GOT3 (cell line): ENCODE measurements at regions not wholly inside any gene's neighbourhood (a gene's known extent, or its start where the extent isn't known, plus 50 kb on each side); places are given as distances from the start of the nearest gene placed in this dataset.
"Not testable (repeated sequence)": the region's sequence is repeated elsewhere in the genome, so short reads cannot be mapped to it uniquely, and the experiment has no call there.

Experiments used
- DNase-seq: peaks from one replicate; lab custom pipeline; 2025; ENCODE audit warnings: mixed read lengths; lab: John Stamatoyannopoulos, UW

DNA sequence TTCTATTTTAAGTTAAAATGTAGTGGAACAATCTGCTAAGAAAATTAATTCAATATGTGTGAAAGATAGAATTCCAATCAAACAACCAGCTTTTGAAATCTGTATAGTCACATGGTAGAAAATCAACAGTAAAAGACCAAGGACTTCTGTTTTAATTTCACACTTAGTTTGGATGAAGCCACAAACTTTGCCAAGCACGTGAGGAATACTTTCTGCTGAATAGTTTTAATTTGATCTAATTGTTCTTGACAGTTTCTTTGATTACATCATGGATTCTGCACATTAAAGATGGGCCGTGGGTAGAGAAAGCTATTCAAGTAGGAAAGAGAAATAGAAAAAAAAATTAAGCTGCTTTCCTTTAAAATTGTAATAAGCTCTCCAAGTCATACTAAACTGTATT, 137.9 kb upstream of the FAM241A start:
- no peak for DNase-seq

DNA sequence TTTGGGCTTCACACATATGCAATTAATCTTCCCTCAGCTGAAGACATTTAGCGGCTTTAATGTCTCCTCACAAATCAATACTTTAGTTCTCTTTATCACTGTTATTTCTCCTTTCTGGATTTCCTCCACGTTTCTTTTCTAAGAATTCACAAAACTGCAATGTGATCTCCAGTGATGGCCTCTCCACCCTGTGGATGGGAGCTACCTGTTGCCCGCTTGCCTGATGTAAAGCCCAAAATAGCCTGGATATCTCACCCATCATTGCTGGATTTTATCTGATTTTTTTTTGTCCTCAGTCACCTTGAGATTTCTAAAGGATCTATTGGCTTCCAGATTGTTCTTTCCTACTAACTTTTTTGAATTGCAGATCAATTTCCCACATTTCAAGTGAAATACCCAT, 129.3 kb upstream of the FAM241A start:
- DNase-seq = no peak

DNA sequence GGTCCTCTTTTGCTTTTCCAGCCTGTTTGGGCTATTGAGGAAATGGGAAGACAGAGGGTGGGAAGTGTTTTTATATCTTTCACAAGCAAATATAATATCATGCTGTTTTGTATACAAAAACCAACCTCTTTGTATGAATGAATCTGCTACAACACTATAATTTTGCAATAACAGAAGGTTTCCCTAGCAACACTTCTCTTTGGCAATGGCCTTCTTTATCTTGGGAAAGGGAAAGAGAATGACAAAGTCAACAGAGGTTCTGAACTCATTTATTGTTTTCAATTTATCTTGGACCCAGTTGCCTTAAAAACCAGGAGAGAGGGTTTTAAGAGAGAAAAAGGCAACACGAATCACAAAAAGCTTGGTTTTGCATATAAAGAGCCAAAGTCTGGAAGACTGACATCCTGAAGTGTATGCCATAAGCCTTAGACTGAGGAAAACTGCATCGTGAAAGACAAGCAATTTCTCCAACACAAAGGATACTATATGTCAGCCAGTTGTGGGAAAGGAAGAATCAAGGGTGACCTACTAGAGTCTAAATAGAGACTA, 121.8 kb upstream of the FAM241A start:
- no peak for DNase-seq

- no peak for DNase-seq
Measured at GRCh38 chr4:112026058-112026457, 119.2 kb upstream of the FAM241A start.

DNA sequence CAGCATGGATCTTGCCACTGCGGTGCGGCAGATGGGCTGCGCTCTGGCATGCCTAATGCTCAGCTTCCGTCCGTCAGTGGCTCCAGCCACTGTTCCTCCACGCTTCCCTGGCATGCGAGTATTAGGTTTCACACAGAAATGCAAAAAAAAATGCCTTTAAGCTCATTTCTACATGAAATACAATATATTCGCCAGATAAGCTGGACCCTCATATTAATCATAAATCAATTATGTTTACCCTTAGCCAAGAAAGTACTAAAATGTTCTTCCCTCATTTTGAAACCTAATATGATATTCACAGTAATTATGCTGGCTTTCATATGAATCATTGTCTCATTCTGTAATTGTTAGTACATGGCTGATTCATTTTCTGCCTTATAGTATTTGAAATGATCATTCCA, 115.5 kb upstream of the FAM241A start:
- DNase-seq = no peak

GRCh38 chr4:112031712-112032328, 113.4 kb upstream of the FAM241A start:
- no peak for DNase-seq

GRCh38 chr4:112036886-112037285, 108.4 kb upstream of the FAM241A start:
- DNase-seq = no peak

- no peak for DNase-seq
Measured at GRCh38 chr4:112038861-112039260, 106.4 kb upstream of the FAM241A start.

GRCh38 chr4:112049119-112049518, 96.1 kb upstream of the FAM241A start:
- DNase-seq = not testable (repeated sequence)

- no peak for DNase-seq
Measured at GRCh38 chr4:112053825-112054350, 91.4 kb upstream of the FAM241A start.

- no peak for DNase-seq
Measured at GRCh38 chr4:112055100-112055499, 90.2 kb upstream of the FAM241A start.

DNA sequence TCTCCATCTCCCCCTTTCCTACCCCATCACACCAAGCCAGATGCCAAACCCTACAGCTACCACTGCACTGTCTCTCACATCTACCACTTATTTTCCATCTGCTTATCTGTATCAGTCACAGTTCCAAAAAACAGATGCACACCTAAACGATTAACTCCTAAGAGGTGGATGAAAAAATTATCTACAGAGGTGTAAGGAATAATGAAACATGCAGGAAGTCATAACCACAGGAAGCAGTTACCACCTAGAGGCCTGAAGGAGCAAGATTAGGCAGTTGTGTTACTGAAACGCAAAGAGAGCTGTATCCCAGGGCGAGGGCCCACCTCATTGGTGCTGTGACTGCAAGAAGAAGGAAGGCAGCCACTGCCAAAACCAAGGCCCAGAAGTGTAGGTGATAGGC, 87.8 kb upstream of the FAM241A start:
- no peak for DNase-seq

GRCh38 chr4:112058433-112058832, 86.8 kb upstream of the FAM241A start:
- no peak for DNase-seq

DNA sequence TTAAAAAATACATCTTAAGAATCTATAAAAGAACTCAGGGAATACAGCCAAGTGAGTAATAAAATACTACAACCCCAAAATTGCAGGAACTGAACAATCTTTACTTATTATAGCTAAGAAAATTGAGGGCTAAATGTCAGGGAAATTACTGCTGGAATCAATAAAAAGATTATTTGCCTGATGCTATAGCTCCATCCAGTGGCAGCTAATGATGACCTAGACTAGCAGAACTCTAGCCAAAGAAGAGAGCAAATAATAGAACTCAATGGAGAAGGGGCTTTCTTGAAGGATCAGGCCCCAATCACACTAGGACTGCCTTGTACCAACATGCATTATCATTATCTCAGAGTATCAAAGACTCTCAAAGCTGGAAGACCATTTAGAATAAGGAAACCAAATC, 85.0 kb upstream of the FAM241A start:
- no peak for DNase-seq

DNA sequence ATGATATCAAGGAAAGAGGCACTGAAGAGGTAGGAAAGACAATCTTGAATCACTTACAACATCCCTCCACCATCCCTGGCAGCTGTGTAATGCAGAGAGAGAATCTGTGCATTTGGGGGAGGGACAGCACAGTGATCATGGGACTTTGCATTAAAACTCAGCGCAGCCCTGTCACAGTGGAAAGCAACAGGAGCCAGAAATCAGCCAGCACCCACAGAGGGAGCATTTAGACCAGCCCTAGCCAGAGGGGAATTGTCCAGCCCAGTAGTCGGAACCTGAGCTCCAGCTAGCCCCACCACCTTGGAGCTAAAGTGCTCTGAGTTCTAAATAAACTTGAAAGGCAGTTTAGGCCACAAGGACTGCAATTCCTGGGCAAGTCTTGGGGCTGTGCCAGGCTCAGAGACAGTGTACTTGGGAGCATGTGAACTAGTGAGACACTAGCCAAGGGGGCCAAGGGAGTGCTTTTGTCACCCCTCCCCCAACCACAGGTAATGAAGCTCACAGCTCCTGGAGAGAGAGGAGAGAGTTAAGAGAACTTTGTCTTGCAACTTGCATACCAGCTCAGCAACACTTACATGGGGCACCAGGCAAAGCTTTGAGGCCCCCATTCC, 83.9 kb upstream of the FAM241A start:
- DNase-seq = no peak

DNA sequence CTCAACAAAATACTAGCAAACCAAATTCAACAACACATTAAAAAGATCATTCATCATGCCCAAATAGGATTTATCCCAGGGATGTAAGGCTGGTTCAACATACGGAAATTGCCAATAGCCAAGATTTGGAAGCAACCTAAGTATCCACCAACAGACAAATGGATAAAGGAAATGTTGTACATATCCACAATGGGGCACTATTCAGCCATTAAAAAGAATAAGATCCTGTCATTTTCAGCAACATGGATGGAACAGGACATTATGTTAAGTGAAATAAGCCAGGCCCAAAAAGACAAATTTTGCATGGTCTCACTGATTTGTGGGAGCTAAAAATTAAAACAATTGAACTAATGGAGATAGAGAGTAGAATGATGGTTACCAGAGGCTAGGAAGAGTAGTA, 82.0 kb upstream of the FAM241A start:
- DNase-seq = no peak

GRCh38 chr4:112069110-112069509, 76.1 kb upstream of the FAM241A start:
- DNase-seq = no peak

- no peak for DNase-seq
Measured at GRCh38 chr4:112073181-112073580, 72.1 kb upstream of the FAM241A start.

DNA sequence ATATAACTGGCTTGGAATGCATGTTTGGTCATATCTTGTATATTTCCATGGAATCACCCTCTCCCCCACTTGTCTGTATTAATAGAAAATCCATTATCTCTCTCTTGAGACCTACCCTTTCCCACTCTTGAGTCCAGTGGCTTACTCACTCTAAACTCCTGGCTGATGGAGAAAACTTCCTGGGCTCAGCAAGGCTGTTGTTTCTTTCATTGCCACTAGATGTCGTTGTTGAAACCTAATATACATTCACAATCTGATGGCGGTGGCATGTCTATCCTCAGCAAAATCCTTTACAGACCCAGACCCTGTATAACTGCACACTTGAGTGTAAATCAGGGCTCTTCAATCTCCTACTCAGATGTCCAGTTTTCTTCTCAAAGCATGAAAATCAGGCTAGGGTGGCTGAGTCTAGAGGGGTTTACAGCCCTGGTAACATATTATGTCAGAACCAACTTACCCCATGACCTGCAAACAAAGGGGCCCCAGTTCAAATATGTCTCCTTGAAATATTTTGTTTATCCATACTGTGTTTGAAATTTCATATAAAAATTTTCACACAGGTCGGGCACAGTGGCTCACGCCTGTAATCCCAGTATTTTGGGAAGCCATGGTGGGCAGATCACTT, 70.0 kb upstream of the FAM241A start:
- no peak for DNase-seq

DNA sequence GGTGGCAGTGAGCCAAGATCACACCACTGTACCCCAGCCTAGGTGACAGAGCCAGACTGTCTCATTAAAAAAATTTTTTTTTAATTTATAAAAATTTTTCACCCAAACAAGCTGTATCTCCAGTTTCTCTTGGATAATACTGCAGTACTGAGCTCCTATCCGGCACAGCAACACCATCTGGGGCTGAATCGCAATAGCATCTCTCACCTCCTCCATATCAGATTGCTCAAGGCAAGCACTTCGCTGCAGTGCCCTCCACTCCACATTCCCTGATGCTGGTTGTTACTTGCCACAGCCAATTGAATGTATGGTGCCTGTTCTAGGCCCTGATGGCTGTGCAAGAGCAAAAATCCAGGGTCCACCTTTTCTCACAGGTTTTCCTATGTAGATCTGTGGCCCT, 69.3 kb upstream of the FAM241A start:
- no peak for DNase-seq

DNA sequence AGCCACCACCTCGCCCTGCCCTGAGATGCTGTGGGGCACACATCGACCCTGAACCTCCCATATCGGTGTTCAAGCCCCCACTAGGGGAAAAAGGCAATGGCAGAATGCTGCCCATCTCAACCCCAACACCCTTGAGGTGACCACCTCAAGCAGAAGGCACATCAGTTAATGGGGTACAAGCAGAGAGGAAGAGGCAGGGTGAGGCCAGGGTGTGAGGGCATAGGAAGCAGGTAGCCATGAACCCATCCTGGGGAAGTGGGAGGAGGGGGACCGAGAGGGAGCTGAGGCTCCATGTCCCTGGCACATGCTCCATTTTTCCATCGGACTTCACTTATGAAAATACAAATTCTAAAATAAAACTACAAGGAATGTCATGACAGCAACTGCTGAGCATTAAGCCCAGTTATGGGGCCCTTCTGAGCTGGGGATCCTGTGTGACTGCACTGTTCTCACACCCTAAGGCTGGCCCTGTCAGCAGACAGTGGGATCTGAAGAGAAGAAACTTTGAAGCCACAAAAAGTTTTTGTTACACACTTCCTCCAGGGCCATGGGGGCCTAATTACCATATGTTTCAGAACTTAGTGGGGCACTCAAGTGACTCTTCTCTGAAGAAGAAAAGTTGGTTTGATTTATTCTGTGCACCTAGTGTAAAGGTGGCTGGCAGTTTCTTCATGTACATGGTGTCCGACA, 68.2 kb upstream of the FAM241A start:
- no peak for DNase-seq

DNA sequence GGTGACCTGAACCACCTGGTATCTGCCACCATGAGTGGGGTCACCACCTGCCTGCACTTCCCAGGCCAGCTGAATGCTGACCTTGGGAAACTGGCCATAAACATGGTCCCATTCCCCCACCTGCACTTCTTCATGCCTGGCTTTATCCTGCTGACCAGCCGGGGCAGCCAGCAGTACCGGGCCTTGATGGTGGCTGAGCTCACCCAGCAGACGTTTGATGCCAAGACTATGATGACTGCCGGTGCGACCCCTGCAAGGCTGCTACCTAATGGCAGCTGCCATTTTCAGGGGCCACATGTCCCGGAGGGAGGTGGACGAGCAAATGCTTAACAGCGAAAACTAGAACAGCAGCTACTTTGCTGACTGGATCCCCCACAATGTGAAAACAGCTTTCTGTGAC, 67.5 kb upstream of the FAM241A start:
- DNase-seq = no peak
